ENCODE measurements at regions not wholly inside any gene's neighbourhood (a gene's known extent, or its start where the extent isn't known, plus 50 kb on each side); places are given as distances from the start of the nearest gene placed in this dataset.
"Not testable (repeated sequence)": the region's sequence is repeated elsewhere in the genome, so short reads cannot be mapped to it uniquely, and the experiment has no call there.

DNA sequence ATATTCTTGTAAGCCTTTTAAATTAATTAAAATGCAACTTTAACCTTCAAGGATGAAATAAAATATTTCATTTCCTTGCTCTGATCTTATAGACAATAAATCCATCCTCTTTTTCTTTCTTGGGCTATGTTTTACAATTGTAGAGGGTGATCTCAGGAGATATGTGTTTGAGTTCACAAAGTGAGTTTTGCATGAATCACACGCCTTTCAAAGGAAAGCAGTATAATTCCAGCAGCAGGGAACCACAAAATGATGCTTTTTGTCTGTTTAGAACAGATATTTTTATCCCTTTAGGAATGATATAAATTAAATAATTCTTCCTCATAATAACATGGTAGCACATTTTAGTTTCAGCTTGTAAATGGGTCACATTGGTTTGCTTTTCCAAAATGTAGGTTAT is 191.2 kb downstream of the SEMA6D start:
- Mint-ChIP-seq H3K4me3 (no peak overlapping the region), H3K9me3 (peaks cover 5% of the 10 kb centered on the region), H3K27me3 (ENCODE audit: low read depth) (no peaks in the 10 kb centered on the region), H3K27ac (no peak overlapping the region), H3K36me3 (ENCODE audit: low read depth) (no peaks in the 10 kb centered on the region), H3K4me1 (ENCODE audit: low read depth) (no peaks in the 10 kb centered on the region)
- no peak for DNase-seq (ENCODE audit: low spot score)

DNA sequence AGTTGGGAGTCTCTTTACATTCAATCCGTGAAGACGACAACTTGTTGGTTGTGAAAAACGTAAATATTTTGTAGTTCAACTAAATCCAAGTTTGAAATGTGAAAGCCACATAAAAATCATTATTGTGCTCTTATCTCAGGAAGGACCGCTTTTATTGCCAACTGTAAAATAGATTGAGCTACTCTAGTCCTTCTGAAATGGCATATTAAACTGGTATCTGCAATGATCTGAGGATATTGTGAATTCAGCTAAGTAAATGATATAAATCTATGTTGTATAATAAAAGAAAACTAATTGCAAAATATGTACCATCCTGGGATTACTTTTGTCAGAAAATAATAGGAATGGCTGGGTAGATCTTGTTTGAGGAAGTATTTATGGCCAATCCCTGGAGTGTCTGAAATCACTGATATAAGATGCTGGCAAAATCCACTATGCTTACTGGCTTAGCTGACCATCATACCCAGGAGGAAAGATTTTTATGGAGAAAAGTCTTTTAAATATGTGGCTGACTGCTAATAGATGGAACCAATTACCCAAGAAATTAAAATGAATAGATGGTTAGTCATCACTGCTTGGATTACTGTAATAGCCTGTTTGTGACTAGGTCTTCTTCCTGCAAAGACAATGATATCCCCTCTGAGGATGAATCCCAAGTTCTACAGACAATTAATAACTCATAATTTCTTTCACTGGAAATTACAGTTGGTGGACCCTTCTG is 191.8 kb downstream of the SEMA6D start:
- Mint-ChIP-seq H3K4me1 (ENCODE audit: low read depth) (no peaks in the 10 kb centered on the region), H3K9me3 (no peaks in the 10 kb centered on the region), H3K27ac (no peak overlapping the region), H3K4me3 (no peak overlapping the region), H3K27me3 (ENCODE audit: low read depth) (no peaks in the 10 kb centered on the region), H3K36me3 (ENCODE audit: low read depth) (no peaks in the 10 kb centered on the region)
- DNase-seq (ENCODE audit: low spot score): no peak

DNA sequence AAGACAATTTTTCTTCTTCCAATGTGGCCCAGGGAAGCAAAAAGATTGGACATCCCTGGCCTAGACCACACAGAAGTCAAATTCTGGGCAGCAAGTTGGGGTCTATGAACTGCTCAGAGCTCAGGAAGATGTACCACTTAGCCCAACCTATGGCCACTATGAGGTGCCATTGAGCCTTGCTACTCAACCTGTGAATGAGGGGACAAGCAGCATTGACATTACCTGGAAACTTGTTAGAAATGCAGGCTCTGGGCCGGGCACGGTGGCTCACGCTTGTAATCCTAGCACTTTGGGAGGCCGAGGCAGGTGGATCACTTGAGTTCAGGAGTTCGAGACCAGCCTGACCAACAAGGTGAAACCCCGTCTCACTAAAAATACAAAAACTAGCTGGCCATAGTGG is 195.6 kb downstream of the SEMA6D start:
- not testable (repeated sequence) for DNase-seq (ENCODE audit: low spot score); H3K27me3 Mint-ChIP-seq (ENCODE audit: low read depth); H3K4me1 Mint-ChIP-seq (ENCODE audit: low read depth)

DNA sequence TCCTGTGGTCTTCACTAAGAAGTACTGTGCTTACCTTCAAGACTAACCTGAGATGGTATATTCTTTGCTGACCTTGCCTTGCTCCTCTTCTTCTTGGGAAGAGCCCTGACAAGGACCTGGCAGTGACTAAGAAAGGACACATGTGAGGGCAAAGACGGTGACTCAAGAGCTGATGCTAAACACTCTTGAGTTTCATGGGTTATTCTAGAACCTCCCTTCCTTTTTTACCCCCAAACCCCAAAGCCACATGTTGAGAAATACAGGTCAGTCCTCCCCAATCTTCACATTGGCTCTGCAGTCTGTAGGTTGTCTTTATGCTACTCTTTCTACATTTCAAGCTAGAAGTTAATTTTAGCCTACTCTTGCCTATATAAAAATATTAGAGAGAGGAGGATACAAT is 200.6 kb downstream of the SEMA6D start:
- H3K27ac Mint-ChIP-seq: no peak overlapping the region
- no peaks in the 10 kb centered on the region for H3K36me3 Mint-ChIP-seq (ENCODE audit: low read depth)
- H3K4me3 Mint-ChIP-seq: no peak overlapping the region
- no peak for DNase-seq (ENCODE audit: low spot score)
- H3K9me3 Mint-ChIP-seq: no peaks in the 10 kb centered on the region
- H3K4me1 Mint-ChIP-seq (ENCODE audit: low read depth): no peaks in the 10 kb centered on the region
- H3K27me3 Mint-ChIP-seq (ENCODE audit: low read depth): no peaks in the 10 kb centered on the region

More for the DNA sequence above, 195.6 kb downstream of the SEMA6D start:
- H3K27ac Mint-ChIP-seq; H3K4me3 Mint-ChIP-seq; H3K9me3 Mint-ChIP-seq; H3K36me3 Mint-ChIP-seq (ENCODE audit: low read depth): not testable (repeated sequence)

DNA sequence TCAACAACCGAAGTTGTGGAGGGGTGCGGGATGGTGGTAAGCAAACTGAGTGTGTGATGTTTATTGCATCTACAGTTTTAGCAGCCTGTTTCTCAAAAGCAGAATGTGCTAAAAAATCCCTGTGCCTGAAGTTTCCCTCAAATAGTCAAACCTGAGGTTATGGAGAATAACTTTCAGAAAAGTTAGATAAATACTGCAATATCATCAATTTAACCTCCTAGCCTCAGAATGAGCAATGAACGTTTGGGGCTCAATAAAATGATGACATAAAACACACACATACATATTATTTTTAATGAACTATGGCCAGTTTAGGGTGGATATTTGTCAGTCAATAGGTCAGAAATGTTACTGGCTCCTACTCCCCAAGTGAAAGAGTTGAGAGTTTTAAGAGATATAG is 201.6 kb downstream of the SEMA6D start:
- Mint-ChIP-seq H3K27me3 (ENCODE audit: low read depth) (no peaks in the 10 kb centered on the region), H3K9me3 (no peaks in the 10 kb centered on the region), H3K4me1 (ENCODE audit: low read depth) (no peaks in the 10 kb centered on the region), H3K36me3 (ENCODE audit: low read depth) (no peaks in the 10 kb centered on the region), H3K27ac (no peak overlapping the region), H3K4me3 (no peak overlapping the region)
- DNase-seq (ENCODE audit: low spot score): no peak

DNA sequence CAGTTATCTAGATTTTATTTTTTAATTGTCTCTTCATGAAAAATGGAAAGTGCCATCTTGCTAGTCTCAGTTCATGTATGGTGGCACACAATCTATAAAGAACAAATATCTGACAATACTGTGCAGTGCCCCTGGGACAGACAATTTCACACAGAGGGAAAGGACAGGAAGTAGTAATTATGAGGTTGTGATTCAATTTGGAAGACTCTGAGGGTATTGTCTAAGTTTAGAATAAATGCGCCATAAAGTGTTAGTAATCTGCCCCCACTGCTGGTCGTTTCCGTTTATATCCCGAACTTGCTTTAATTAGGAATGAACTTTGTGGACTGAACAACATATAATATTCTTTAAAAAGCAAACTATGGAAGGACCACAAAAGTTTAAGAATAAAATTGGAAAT is 196.4 kb upstream of the SLC24A5 start:
- Mint-ChIP-seq H3K36me3 (ENCODE audit: low read depth) (no peaks in the 10 kb centered on the region), H3K27ac (no peak overlapping the region), H3K4me3 (no peak overlapping the region), H3K9me3 (no peaks in the 10 kb centered on the region), H3K4me1 (ENCODE audit: low read depth) (no peaks in the 10 kb centered on the region), H3K27me3 (ENCODE audit: low read depth) (no peaks in the 10 kb centered on the region)
- DNase-seq (ENCODE audit: low spot score): no peak

DNA sequence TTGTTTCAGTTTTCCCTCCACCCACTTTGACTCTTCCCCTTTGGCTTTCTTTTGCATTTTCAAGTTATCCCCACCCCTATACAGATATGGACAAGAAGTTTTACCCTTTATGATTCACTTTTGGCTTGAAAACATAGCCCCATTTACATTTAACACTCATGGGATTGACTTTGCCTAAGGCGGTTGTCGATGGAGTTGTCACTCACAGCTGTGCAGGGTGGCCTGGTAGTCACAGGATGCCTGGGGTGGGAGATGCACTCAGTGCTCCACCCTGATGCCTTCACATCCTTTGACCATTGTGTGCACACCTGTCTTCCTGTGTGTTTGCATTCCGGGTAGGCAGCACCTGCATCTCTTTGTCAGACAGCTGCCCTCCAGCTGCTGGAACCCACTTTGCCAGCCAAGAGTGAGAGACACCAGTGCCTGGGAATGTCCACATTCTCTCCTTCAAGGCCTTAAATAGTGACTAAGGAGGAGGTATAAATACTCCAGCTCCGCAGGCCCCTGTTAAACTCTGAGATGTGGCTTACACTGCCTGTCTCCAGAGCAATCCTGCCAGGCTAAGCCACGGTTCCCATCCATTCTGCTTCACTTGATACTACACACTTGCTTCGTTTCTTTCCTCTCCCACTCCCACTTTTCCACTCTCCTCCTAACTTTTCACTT is 191.5 kb upstream of the SLC24A5 start:
- Mint-ChIP-seq H3K9me3 (no peaks in the 10 kb centered on the region), H3K4me3 (no peak overlapping the region), H3K4me1 (ENCODE audit: low read depth) (no peaks in the 10 kb centered on the region), H3K36me3 (ENCODE audit: low read depth) (no peaks in the 10 kb centered on the region), H3K27me3 (ENCODE audit: low read depth) (no peaks in the 10 kb centered on the region), H3K27ac (no peak overlapping the region)
- DNase-seq (ENCODE audit: low spot score): no peak

DNA sequence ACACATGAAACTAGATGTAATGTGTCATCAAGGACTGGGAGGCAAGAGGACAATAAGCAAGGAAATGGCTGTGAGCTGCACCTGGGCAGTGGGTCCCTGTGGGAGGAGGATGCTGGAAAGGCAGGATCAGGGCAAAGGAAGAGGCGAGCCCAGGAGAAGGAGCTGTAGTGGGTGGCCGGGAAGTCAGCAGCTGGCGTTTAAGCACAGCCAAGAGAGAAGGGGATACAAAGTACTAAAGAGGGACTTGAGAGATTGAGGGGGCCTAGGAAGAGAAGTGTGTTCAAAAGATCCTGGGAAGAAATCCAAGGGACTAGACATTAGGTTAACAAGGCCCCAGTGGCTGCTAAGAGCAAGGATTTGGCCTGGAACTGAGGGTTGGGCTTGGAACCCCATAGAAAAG is 188.5 kb upstream of the SLC24A5 start:
- Mint-ChIP-seq H3K27ac (no peak overlapping the region), H3K4me1 (ENCODE audit: low read depth) (no peaks in the 10 kb centered on the region), H3K4me3 (no peak overlapping the region), H3K27me3 (ENCODE audit: low read depth) (peaks cover 2% of the 10 kb centered on the region), H3K9me3 (no peaks in the 10 kb centered on the region), H3K36me3 (ENCODE audit: low read depth) (no peaks in the 10 kb centered on the region)
- no peak for DNase-seq (ENCODE audit: low spot score)

DNA sequence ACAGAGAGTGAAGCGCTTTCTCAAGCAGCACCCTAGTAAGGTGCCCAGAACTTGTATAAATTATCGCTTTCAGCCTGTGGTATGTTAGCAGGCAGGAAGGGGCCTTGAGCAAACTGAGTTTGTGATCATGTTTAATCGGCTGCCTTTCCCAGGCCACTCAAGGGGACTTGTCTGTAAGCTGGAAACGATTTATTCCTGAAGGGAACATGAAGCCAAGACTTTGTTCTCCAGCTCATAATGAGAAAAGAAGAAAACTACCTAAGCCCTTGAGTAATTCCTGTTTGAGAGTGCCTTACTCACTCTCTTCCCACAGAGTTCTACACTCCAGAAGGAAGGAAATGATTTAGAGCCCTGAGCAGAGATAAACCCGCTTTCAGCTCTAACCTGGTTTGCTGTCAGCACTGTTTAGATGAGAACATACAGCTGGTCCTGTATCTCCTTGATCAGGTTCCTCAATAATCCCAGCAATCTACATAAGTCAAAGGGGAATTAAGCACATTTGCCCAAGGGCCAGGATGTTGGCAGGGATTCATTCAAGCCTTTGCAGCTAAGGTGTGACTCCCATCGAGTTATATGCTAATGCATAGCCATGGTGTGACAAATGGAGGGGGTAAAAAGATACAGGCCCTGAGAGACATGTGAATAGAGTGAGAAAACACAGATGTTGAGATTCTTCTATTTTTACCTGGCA is 187.7 kb upstream of the SLC24A5 start:
- no peaks in the 10 kb centered on the region for H3K4me1 Mint-ChIP-seq (ENCODE audit: low read depth)
- no peak overlapping the region for H3K4me3 Mint-ChIP-seq

DNA sequence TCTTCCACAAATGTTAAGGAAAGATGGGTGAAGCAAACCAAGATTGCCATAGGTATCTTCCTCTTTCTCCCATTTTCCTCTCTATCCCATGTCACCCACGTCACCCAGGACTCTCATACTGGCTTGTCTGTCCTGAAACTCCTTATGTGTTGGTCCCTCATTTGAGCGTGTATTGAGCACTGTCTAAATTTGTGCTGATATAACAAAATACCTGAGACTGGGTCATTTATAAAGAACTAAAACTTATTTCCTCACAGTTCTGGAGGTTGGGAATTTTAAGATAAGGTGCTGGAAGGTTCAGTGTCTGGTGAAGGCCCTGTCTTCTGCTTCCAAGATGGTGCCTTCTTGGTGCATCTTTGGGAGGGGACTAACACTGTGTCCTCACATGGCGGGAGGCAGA is 186.9 kb upstream of the SLC24A5 start:
- Mint-ChIP-seq H3K4me1 (ENCODE audit: low read depth) (no peaks in the 10 kb centered on the region), H3K36me3 (ENCODE audit: low read depth) (no peaks in the 10 kb centered on the region), H3K27me3 (ENCODE audit: low read depth) (peaks cover 2% of the 10 kb centered on the region), H3K9me3 (no peaks in the 10 kb centered on the region), H3K27ac (no peak overlapping the region), H3K4me3 (no peak overlapping the region)
- DNase-seq (ENCODE audit: low spot score): no peak

More for the DNA sequence above, 187.7 kb upstream of the SLC24A5 start:
- Mint-ChIP-seq H3K27ac (no peak overlapping the region), H3K9me3 (no peaks in the 10 kb centered on the region), H3K36me3 (ENCODE audit: low read depth) (no peaks in the 10 kb centered on the region), H3K27me3 (ENCODE audit: low read depth) (peaks cover 2% of the 10 kb centered on the region)
- DNase-seq (ENCODE audit: low spot score): no peak

DNA sequence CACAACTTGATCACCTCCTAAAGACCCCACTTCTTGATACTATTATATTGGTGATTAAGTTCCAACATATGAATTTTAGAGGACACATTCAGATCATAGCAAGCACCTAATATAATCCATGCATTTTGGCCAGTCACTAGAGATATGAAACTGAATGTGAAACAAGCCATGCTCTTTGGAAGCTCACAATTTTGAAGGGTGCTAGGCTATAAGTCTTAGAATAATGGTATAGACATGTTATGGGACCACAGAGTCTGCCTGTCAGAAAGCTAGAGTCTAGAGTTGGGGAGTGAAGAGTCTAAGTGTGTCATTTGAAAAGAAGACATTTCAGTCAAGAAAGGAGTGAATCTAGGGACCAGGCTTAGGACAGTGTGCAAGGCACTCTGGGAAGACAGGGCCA is 186.4 kb upstream of the SLC24A5 start:
- H3K27me3 Mint-ChIP-seq (ENCODE audit: low read depth): peaks cover 2% of the 10 kb centered on the region
- H3K4me3 Mint-ChIP-seq: no peak overlapping the region
- no peaks in the 10 kb centered on the region for H3K36me3 Mint-ChIP-seq (ENCODE audit: low read depth)
- H3K27ac Mint-ChIP-seq: no peak overlapping the region
- no peak for DNase-seq (ENCODE audit: low spot score)
- H3K4me1 Mint-ChIP-seq (ENCODE audit: low read depth): no peaks in the 10 kb centered on the region
- H3K9me3 Mint-ChIP-seq: no peaks in the 10 kb centered on the region

DNA sequence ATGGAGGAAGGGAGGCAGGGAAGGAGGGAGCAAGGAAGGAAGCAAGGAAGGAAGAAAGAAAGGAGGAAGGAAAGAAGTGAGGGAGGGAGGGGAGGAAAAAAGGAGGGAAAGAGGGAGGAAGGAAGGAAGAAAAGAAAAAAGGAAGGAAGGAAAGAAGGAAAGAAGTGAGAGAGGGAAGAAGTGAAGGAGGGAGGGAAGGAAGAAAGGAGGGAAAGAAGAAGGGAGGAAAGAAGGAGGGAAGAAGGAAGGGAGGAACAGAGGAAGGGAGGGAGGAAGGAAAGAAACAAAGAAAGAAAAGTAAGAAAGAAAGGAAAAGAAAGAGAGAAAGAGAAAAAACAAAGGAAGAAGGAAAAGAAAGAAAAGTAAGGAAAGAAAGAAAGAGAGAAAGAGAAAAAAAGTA is 183.0 kb upstream of the SLC24A5 start:
- H3K36me3 Mint-ChIP-seq (ENCODE audit: low read depth): no peaks in the 10 kb centered on the region
- no peaks in the 10 kb centered on the region for H3K9me3 Mint-ChIP-seq
- H3K4me3 Mint-ChIP-seq: no peak overlapping the region
- no peak overlapping the region for H3K27ac Mint-ChIP-seq
- H3K27me3 Mint-ChIP-seq (ENCODE audit: low read depth): peaks cover 9% of the 10 kb centered on the region
- DNase-seq (ENCODE audit: low spot score): no peak
- no peaks in the 10 kb centered on the region for H3K4me1 Mint-ChIP-seq (ENCODE audit: low read depth)

DNA sequence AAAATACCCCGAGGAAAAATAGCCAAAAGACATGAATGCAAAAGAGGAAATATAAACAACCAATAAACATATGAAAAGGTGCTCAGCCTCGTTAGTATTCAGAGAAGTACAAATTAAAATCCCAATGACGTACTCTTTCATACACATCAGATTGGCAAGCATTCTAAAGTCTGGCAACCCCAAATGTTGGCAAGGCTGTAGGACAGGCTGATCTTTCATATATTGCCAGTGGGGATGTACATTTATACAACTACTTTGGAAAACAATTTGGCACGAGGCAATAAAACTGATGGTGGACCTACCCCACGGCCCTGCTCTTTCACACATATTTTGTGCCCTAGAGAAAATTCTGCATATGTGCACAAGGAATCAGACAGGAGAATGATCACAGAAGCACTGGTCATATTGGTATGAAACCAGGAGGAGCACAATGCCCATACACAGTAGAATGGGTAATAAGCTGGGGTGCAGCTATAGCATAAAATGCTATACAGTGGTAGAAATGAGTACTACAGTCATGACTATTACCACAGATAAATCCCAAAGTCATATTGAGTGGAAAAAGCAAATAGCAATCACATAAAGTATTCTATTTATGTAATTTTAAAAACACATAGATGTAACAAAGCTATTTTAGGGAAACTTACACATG is 176.0 kb upstream of the SLC24A5 start:
- H3K4me3 Mint-ChIP-seq: no peak overlapping the region
- H3K27ac Mint-ChIP-seq: no peak overlapping the region

More for the DNA sequence above, 176.0 kb upstream of the SLC24A5 start:
- H3K4me1 Mint-ChIP-seq (ENCODE audit: low read depth): no peaks in the 10 kb centered on the region
- H3K9me3 Mint-ChIP-seq: no peaks in the 10 kb centered on the region
- H3K27me3 Mint-ChIP-seq (ENCODE audit: low read depth): peaks cover 9% of the 10 kb centered on the region
- no peaks in the 10 kb centered on the region for H3K36me3 Mint-ChIP-seq (ENCODE audit: low read depth)
- DNase-seq (ENCODE audit: low spot score): no peak
